ENCODE measurements at regions not wholly inside any gene's neighbourhood (a gene's known extent, or its start where the extent isn't known, plus 50 kb on each side); places are given as distances from the start of the nearest gene placed in this dataset.

DNA sequence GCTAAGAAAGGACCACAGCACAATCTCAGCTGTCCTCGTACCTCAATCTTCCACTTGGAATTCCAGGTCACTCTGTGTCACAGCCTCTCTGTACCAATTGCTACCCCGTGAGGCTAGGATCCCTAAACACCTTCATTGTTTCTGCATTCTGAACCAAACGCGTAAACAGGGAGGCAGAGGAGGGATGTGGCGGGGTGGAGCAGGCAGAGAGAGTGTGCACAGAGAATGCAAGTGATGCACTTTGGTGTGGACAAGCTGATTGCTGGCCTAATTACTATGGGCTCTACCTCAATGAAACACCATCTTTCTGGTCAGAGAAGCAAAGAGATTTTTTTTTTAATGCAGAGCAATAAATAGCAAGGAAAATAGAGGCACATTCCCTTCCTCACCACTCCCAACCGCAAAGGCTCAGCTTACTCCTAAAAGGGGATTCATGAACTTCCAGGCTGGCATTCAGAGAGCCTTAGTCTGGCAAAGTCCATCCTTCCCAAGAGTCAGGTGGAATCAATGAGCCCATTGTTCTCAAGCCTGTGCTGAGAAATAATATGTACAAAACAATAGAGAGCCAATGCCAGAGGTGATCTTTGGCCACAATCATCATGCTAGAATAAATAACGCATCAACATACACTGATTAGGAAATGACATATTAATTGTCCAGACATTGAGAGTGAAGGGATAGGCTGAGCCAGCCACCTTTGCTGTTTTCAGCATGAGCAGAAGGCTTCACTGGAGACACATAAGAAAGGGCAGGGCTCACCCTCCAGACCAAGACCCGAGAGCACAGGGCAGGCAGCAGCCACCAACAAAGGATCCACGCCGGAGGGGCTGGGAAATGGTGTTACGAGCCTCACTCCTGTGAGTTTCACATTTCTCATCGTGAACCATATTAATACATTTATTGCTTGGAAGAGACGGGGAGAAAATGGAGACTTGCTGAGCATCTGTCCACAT is 278.8 kb downstream of the ENC1 start:
- TF ChIP-seq, protein P1, sequence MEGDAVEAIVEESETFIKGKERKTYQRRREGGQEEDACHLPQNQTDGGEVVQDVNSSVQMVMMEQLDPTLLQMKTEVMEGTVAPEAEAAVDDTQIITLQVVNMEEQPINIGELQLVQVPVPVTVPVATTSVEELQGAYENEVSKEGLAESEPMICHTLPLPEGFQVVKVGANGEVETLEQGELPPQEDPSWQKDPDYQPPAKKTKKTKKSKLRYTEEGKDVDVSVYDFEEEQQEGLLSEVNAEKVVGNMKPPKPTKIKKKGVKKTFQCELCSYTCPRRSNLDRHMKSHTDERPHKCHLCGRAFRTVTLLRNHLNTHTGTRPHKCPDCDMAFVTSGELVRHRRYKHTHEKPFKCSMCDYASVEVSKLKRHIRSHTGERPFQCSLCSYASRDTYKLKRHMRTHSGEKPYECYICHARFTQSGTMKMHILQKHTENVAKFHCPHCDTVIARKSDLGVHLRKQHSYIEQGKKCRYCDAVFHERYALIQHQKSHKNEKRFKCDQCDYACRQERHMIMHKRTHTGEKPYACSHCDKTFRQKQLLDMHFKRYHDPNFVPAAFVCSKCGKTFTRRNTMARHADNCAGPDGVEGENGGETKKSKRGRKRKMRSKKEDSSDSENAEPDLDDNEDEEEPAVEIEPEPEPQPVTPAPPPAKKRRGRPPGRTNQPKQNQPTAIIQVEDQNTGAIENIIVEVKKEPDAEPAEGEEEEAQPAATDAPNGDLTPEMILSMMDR (IDR thresholded peaks at IDR 0.05; ENCODE audit: partially characterized antibody, unreplicated experiment): no peak
- Mint-ChIP-seq H3K4me1 (ENCODE audit: low read depth, unreplicated experiment) (peaks cover 25% of the 10 kb centered on the region), H3K36me3 (ENCODE audit: unreplicated experiment) (no peaks in the 10 kb centered on the region), H3K27me3 (ENCODE audit: unreplicated experiment) (peaks cover 12% of the 10 kb centered on the region), H3K4me3 (ENCODE audit: unreplicated experiment) (no peak overlapping the region), H3K9me3 (ENCODE audit: unreplicated experiment) (peaks cover 8% of the 10 kb centered on the region), H3K27ac (ENCODE audit: unreplicated experiment) (no peak overlapping the region)
- no peak for DNase-seq

DNA sequence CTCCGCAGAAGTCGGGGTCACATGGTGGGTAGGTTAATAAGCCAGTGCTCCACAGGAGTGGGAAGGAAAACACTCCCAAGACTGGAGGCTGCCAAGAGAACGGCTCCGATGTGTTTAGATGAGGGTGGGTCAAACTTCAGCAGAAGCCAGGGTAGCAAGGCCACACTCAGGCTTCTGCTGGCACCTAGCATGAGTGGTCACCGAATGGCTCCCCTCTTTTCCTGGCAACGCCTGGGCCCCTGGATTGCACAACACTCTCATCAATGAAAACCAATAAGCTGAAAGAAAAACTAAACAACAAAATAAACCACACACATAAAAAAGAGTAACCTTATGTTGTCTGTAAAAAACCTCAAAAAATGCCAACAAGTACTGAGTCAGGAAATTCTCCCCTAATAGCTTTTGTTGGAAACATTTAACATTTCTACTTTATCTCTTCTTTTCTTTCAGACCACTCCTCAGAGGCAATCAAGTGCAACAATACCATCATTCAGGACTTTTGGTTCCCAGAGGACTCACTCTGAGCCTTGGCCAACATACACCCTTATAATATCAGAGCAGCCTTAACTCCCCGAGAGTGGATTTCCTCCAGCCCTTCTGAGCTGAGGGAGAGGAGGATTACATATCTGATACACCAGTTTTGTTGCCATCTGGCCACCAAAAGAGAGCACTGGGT is 279.9 kb downstream of the ENC1 start:
- Mint-ChIP-seq H3K4me1 (ENCODE audit: low read depth, unreplicated experiment) (peaks cover 28% of the 10 kb centered on the region), H3K4me3 (ENCODE audit: unreplicated experiment) (no peak overlapping the region), H3K27me3 (ENCODE audit: unreplicated experiment) (peaks cover 12% of the 10 kb centered on the region), H3K9me3 (ENCODE audit: unreplicated experiment) (peaks cover 7% of the 10 kb centered on the region), H3K36me3 (ENCODE audit: unreplicated experiment) (no peaks in the 10 kb centered on the region), H3K27ac (ENCODE audit: unreplicated experiment) (no peak overlapping the region)
- DNase-seq: no peak
- TF ChIP-seq, protein P1 (IDR thresholded peaks at IDR 0.05; ENCODE audit: partially characterized antibody, unreplicated experiment): no peak

DNA sequence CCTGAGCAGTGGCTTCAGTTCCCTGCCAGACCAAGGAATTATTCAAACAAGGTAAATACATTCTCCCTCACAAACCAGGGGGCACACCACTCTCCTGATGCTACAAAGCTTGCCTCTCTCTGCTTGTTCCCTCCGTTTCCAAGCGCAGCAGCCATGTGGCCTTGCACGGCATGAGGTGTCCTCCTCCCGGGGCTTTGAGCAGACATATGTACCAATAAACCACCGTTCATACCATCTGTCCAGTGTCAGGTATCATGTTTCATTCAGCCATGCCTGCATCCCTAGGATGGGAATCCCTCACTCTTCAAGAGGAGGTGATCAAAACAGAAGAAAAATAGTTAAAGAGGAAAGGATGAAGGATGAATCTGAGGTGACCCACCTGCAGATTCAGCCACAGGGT is 282.7 kb downstream of the ENC1 start:
- Mint-ChIP-seq H3K27me3 (ENCODE audit: unreplicated experiment) (peaks cover 5% of the 10 kb centered on the region), H3K36me3 (ENCODE audit: unreplicated experiment) (no peaks in the 10 kb centered on the region), H3K4me1 (ENCODE audit: low read depth, unreplicated experiment) (peaks cover 35% of the 10 kb centered on the region), H3K4me3 (ENCODE audit: unreplicated experiment) (peak overlapping the region; percentile 57), H3K9me3 (ENCODE audit: unreplicated experiment) (peaks cover 7% of the 10 kb centered on the region), H3K27ac (ENCODE audit: unreplicated experiment) (peak overlapping the region; percentile 96)
- TF ChIP-seq, protein P1 (IDR thresholded peaks at IDR 0.05; ENCODE audit: partially characterized antibody, unreplicated experiment): no peak
- DNase-seq: peak; percentile 42

DNA sequence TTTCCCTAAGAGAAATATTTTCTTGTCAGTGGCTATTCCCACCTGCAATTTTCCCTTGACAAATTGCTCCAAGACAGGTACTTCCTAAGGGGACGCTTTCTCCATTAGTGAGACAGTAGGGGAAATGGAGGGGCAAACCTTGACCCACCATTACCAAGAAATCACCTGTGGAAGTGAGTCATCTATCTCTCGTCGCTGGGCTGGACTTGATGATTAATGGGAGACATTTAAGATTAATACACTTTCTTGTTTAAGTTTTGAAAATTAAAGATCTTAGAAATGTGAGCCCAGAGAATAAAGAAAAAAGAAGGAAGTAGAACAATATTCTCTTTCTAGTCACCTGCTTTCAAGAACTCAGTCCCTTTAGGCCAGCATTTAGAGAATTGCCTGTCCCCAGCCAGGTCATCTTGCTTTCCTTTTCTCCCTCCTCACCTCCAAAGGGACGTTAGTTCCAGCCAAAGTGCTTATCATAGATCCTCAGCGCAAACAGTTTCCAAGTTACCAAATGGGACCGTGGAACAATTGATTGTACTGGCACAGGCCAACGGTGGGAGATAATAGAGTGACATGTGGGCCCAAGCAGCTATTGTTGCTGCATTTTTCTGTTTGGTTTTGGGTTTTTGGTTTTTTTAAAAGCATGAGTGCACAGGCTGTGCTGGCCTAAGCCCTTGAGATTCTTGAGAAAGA is 284.4 kb downstream of the ENC1 start:
- Mint-ChIP-seq H3K27ac (ENCODE audit: unreplicated experiment) (no peak overlapping the region), H3K4me1 (ENCODE audit: low read depth, unreplicated experiment) (peaks cover 37% of the 10 kb centered on the region)

More for the DNA sequence above, 284.4 kb downstream of the ENC1 start:
- Mint-ChIP-seq H3K9me3 (ENCODE audit: unreplicated experiment) (peaks cover 7% of the 10 kb centered on the region), H3K4me3 (ENCODE audit: unreplicated experiment) (no peak overlapping the region), H3K27me3 (ENCODE audit: unreplicated experiment) (peaks cover 5% of the 10 kb centered on the region), H3K36me3 (ENCODE audit: unreplicated experiment) (no peaks in the 10 kb centered on the region)
- DNase-seq: no peak
- TF ChIP-seq, protein P1 (IDR thresholded peaks at IDR 0.05; ENCODE audit: partially characterized antibody, unreplicated experiment): no peak
